ENCODE measurements at regions not wholly inside any gene's neighbourhood (a gene's known extent, or its start where the extent isn't known, plus 50 kb on each side); places are given as distances from the start of the nearest gene placed in this dataset.
A peak's percentile ranks its signal among the peaks of the same experiment; 100 is the strongest.
"Not testable (repeated sequence)": the region's sequence is repeated elsewhere in the genome, so short reads cannot be mapped to it uniquely, and the experiment has no call there.

- no peak for DNase-seq (ENCODE audit: low spot score)
Observed at GRCh38 chr3:72277710-72278109, 492.8 kb upstream of the PROK2 start.

GRCh38 chr3:72276806-72277205 is 491.9 kb upstream of the PROK2 start:
- no peak for DNase-seq (ENCODE audit: low spot score)

- DNase-seq (ENCODE audit: low spot score): no peak
Observed at GRCh38 chr3:72275331-72275751, 490.4 kb upstream of the PROK2 start.

GRCh38 chr3:72274493-72275330 is 489.8 kb upstream of the PROK2 start:
- DNase-seq (ENCODE audit: low spot score): no peak

- peak; percentile 4 for DNase-seq (ENCODE audit: low spot score)
Observed at GRCh38 chr3:72273615-72274014, 488.7 kb upstream of the PROK2 start.

- no peak for DNase-seq (ENCODE audit: low spot score)
Observed at GRCh38 chr3:72272356-72272755, 487.4 kb upstream of the PROK2 start.

- no peak for DNase-seq (ENCODE audit: low spot score)
Observed at GRCh38 chr3:72271923-72272322, 487.0 kb upstream of the PROK2 start.

- DNase-seq (ENCODE audit: low spot score): no peak
Observed at GRCh38 chr3:72271216-72271615, 486.3 kb upstream of the PROK2 start.

GRCh38 chr3:72270730-72271129 is 485.8 kb upstream of the PROK2 start:
- DNase-seq (ENCODE audit: low spot score): no peak

GRCh38 chr3:72270072-72270681 is 485.2 kb upstream of the PROK2 start:
- peak; percentile 73 for DNase-seq (ENCODE audit: low spot score)

GRCh38 chr3:72269475-72269874 is 484.5 kb upstream of the PROK2 start:
- DNase-seq (ENCODE audit: low spot score): no peak

GRCh38 chr3:72266921-72267524 is 482.1 kb upstream of the PROK2 start:
- DNase-seq (ENCODE audit: low spot score): not testable (repeated sequence)

GRCh38 chr3:72266016-72266370 is 481.0 kb upstream of the PROK2 start:
- DNase-seq (ENCODE audit: low spot score): no peak

GRCh38 chr3:72265256-72266015 is 480.5 kb upstream of the PROK2 start:
- peak; percentile 20 for DNase-seq (ENCODE audit: low spot score)

- DNase-seq (ENCODE audit: low spot score): no peak
Observed at GRCh38 chr3:72263223-72263990, 478.5 kb upstream of the PROK2 start.

GRCh38 chr3:72262736-72263135 is 477.8 kb upstream of the PROK2 start:
- DNase-seq (ENCODE audit: low spot score): no peak

- no peak for DNase-seq (ENCODE audit: low spot score)
Observed at GRCh38 chr3:72261566-72262564, 476.9 kb upstream of the PROK2 start.

GRCh38 chr3:72260588-72260910 is 475.6 kb upstream of the PROK2 start:
- DNase-seq (ENCODE audit: low spot score): no peak

- DNase-seq (ENCODE audit: low spot score): peak; percentile 28
Observed at GRCh38 chr3:72259755-72260587, 475.0 kb upstream of the PROK2 start.
